Psoas muscle (tissue), 7 donors: ENCODE measurements at regions not wholly inside any gene's neighbourhood (a gene's known extent, or its start where the extent isn't known, plus 50 kb on each side); places are given as distances from the start of the nearest gene placed in this dataset.

Source experiments
- ATAC-seq, 4 donors: fragments of 200-7000 bp; cut with Tn5 transposase; one replicate each; pipeline ENCODE4 v1.9.1; 2020; ENCODE audit warnings: moderate library complexity in 3 of 4, mild to moderate bottlenecking in 2 of 4
- DNase-seq, 2 donors: peaks; one replicate each; pipeline ENCODE4 v3.0.0-alpha.2; 2020
- H3K27ac ChIP-seq: fragments of 200-600 bp; one replicate; pipeline ENCODE4 v1.8.0; 2022
- H3K27me3 ChIP-seq, 3 donors: fragments of 200-600 bp in 1 of 3; one replicate each; pipeline versions ENCODE4 v1.6.1 to v1.8.0; 2013 to 2022; ENCODE audit warnings: low read length in 2 of 3, mild to moderate bottlenecking in 2 of 3, moderate library complexity in 1 of 3; ENCODE audit not compliant: insufficient read depth in 3 of 3
- H3K36me3 ChIP-seq, 2 donors: fragments of 200-600 bp in 1 of 2; one replicate each; pipeline versions ENCODE4 v1.6.1 to v1.8.0; 2013 to 2022; ENCODE audit warnings: low read depth in 1 of 2, mild to moderate bottlenecking in 1 of 2, moderate library complexity in 1 of 2; ENCODE audit not compliant: insufficient read depth in 1 of 2
- H3K4me1 ChIP-seq: fragments of 200-600 bp; one replicate; pipeline ENCODE4 v1.8.0; 2022
- H3K4me3 ChIP-seq: fragments of 200-600 bp; one replicate; pipeline ENCODE4 v1.8.0; 2022; ENCODE audit warnings: mild to moderate bottlenecking
- H3K9me3 ChIP-seq: fragments of 200-600 bp; one replicate; pipeline ENCODE4 v1.8.0; 2022
- CTCF ChIP-seq: fragments of 200-600 bp; IDR thresholded peaks from one replicate; pipeline ENCODE4 v1.8.0; 2022; ENCODE audit warnings: antibody characterized with exemption
- WGBS, 3 donors: extraction: QIAGEN DNeasy Blood & Tissue Kit; methylation state at CpG; one replicate each; pipeline versions ENCODE4 v1.1.6 to v1.1.7; 2013; 5-methylcytosine and 5-hydroxymethylcytosine counted together
- intact Hi-C, 2 donors: fragments of 100-400 bp; cut with DNase I; formaldehyde crosslinking; loops; one replicate each; pipeline versions ENCODE4 v1.11.0 to v1.14.2; 2022
- donor health status: healthy with polysubstance abuse.
- donor health status: DM: no; HTN: no; CAD: no; lungs with moderate emphysema.
- donor health status: Bipolar disorder and iron deficiency.
- donor health status: healthy.
- donor health status: DM: yes; HTN: yes; CAD: no.
- donor health status: DM: no; HTN: no; CAD: no.
- donor health status: DM: yes; HTN: yes; CAD: no.

- ATAC-seq (no peak), DNase-seq (no peak)
- Histone ChIP-seq H3K27ac (no peak overlapping the region), H3K4me3 (no peak overlapping the region), H3K4me1 (no peaks in the 10 kb centered on the region), H3K27me3 (no peaks in the 10 kb centered on the region), H3K9me3 (peaks cover 5% of the 10 kb centered on the region), H3K36me3 (no peaks in the 10 kb centered on the region)
- intact Hi-C loops: no loop called here
- TF ChIP-seq CTCF: no peak
These were observed 477.9 kb upstream of the NECTIN3 start for GRCh38 chr3:110593749-110594148.

- Histone ChIP-seq H3K27ac (no peak overlapping the region), H3K27me3 (no peaks in the 10 kb centered on the region), H3K9me3 (peaks cover 5% of the 10 kb centered on the region), H3K4me1 (no peaks in the 10 kb centered on the region), H3K4me3 (no peak overlapping the region), H3K36me3 (no peaks in the 10 kb centered on the region)
- TF ChIP-seq CTCF: no peak
- intact Hi-C loops: no loop called here
- no peak for DNase-seq
- no peak for ATAC-seq
These were observed 472.6 kb upstream of the NECTIN3 start for GRCh38 chr3:110598847-110599490.

- intact Hi-C loops: no loop called here
- no peaks in the 10 kb centered on the region for H3K4me1 ChIP-seq
- no peaks in the 10 kb centered on the region for H3K27me3 ChIP-seq
- DNase-seq (no peak), ATAC-seq (no peak)
- TF ChIP-seq CTCF: no peak
- no peak overlapping the region for H3K27ac ChIP-seq
- no peaks in the 10 kb centered on the region for H3K36me3 ChIP-seq
- no peaks in the 10 kb centered on the region for H3K9me3 ChIP-seq
- H3K4me3 ChIP-seq: no peak overlapping the region
These were observed 463.1 kb upstream of the NECTIN3 start for GRCh38 chr3:110608566-110608965.

- TF ChIP-seq CTCF: no peak
- 56 to 70% (median 67%) methylated on average over 4 of the region's 4 CpGs for WGBS, 3 donors
- no peak for DNase-seq
These were observed 459.6 kb upstream of the NECTIN3 start for GRCh38 chr3:110612045-110612444.

GRCh38 chr3:110614186-110614585 lies 457.4 kb upstream of the NECTIN3 start:
- Histone ChIP-seq H3K4me3 (no peak overlapping the region), H3K27me3 (no peaks in the 10 kb centered on the region), H3K36me3 (no peaks in the 10 kb centered on the region), H3K27ac (no peak overlapping the region), H3K9me3 (no peaks in the 10 kb centered on the region), H3K4me1 (no peaks in the 10 kb centered on the region)
- intact Hi-C loops: no loop called here
- 52 to 65% (median 53%) methylated on average over 2 of the region's 2 CpGs for WGBS, 3 donors
- DNase-seq (no peak), ATAC-seq (no peak)
- TF ChIP-seq CTCF: no peak

More at GRCh38 chr3:110612045-110612444, 459.6 kb upstream of the NECTIN3 start:
- Histone ChIP-seq H3K27ac (no peak overlapping the region), H3K9me3 (no peaks in the 10 kb centered on the region), H3K36me3 (no peaks in the 10 kb centered on the region), H3K4me1 (no peaks in the 10 kb centered on the region), H3K27me3 (no peaks in the 10 kb centered on the region), H3K4me3 (no peak overlapping the region)
- intact Hi-C loops: no loop called here
- no peak for ATAC-seq
